NK-92 treated with Interleukin-12 subunit alpha and Interleukin-12 subunit beta, amount 100 ng/mL, for 24 hours (cell line): ENCODE measurements at regions not wholly inside any gene's neighbourhood (a gene's known extent, or its start where the extent isn't known, plus 50 kb on each side); places are given as distances from the start of the nearest gene placed in this dataset.
A peak's percentile ranks its signal among the peaks of the same experiment; 100 is the strongest.

Experiments
- DNase-seq: peaks from one replicate; lab custom pipeline; 2025; lab: John Stamatoyannopoulos, UW

- peak; percentile 1 for DNase-seq
Measured at GRCh38 chr4:53688186-53688790, 97.0 kb upstream of the LNX1 start.

DNA sequence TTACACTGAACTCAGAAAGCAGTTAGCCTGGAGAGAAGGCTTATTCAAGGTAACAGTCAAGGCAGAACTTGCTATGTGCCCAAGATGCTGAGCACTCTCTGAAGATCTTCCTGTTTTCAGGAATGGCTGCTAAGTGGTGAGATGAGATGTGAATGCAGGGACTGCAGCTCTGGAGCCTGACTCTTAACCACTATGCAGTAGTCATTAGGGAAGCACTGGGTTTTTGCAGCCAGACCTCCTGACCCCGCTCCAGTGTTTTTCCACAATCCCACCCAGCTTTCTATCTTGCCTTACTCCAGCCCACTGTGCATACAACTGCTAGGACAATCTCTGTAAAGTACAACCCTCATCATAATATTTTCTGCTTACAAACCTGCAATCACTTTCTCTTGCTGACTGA is 95.2 kb upstream of the LNX1 start:
- DNase-seq = no peak

DNA sequence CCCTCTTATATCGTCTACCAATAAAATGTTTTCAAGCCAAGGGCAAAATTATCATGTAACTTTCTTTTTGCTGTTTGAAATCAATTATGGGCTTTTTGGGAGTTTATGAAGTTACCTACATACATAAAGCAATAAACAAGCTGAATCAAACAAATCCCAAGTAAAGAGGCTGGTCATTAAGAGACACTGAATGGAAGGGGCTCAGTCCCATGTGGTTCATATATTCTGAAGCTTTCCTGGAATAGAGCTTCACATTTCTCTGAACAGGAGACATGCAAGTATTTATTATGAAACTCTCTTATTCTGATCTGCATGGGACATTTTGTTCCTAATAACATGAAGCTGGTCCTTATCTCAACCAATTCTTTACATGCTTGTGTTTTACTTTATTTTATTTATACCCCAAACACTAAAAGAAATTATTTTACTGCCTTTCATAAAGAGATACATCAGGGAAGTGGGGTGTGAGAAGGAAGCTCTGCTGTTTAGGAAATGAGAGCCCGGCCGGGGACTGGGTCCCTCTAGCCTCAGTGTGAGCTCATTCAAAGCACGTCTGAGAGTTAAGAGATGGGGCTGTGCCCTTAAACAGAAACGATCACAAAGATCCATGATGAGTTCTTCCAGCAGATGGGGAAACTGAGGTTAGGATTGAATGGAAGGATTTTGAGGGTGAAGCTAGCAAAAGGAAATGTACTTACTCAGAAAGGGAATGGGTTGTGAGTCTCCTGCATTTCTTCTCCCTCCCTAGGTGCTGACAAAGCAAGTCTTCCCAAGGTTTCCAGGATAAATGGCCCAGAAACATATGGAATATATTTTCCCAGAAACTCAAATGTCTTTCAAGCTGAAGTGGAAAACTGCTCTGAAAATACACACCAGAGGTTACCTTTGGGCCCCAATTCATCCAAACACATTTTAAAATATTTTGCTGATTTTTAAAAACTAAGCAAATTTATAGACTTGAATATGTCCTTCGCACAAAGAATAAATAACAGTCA is 93.1 kb upstream of the LNX1 start:
- DNase-seq = no peak

DNA sequence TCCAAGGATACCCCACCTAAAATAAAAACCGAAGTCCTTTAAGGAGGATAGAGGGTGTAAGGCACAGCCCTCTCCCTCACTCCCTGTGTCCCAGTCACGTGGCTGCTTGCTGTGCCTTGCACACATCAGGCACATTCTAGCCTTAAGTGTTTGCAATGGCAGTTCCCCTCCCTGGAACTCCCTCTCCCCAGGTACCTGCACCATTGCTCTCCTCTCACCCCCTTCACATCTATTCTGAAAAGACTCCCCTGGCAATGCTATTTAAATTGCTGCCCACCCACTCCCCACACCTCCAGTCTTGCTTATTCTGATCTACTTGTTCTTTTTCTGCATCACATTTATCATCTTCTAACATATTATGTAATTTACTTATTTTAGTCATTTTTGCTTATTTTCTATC is 91.6 kb upstream of the LNX1 start:
- no peak for DNase-seq

DNA sequence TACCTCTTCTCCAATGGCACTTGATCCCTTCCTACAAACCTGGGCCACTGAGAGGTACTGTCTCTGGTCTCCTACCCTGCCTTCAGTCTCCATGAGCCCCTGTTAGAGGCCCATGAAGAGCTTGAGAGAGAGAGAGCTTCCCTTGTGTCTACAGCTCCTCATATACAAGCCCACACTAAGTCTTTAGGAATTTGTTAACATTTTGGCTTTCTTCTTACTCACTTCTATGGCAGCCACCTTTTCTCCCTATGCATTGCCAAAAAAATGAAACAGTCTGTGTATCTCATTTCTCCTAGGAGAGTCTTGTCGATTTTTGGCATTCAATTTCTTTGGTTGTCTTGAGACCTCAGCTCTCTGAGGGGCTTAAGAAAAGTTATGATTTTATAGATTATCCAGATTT is 90.9 kb upstream of the LNX1 start:
- DNase-seq = no peak

GRCh38 chr4:53680598-53680997 is 89.3 kb upstream of the LNX1 start:
- DNase-seq = no peak

DNA sequence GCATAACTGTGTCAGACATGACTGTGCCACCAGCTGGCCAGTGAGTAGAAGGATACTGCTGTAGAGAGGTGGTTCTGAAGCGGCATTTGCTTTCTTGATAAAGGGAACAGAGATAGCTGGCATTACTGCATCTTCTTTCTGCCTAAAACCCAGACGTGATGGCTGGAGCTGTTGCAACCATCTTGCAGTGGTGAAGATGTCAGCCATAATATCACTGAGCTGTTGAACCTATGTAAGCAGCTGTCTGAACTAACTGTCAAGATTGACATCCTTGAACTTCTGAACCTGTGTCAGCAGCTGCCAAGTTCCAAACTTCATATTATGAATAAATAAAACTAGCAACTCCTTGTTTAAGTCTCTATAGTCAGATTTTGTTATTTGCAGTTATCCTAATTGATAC is 88.9 kb upstream of the LNX1 start:
- no peak for DNase-seq

GRCh38 chr4:53676402-53676871 is 85.2 kb upstream of the LNX1 start:
- DNase-seq = no peak

- DNase-seq = no peak
Measured at GRCh38 chr4:53674903-53675302, 83.6 kb upstream of the LNX1 start.

GRCh38 chr4:53672873-53673272 is 81.6 kb upstream of the LNX1 start:
- DNase-seq = no peak

DNA sequence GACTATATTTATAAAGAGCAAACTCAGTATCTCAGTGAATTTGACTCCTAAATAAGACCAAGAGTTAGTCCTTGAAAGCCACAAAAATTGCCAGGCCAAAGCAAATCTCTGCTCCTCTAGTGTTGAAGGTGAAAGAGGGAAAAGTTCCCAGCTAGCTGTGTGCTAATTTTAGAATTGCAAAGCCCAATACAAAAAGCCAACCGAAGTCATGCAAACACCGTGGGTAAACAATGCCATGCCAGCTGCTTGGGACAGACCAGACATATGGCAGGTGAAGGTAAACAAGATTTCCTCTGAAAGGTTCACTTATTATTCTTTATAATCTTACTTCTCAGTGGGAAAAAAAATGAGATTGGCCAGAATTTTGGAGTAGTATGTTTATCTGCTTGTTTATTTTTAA is 80.5 kb upstream of the LNX1 start:
- DNase-seq = no peak

DNA sequence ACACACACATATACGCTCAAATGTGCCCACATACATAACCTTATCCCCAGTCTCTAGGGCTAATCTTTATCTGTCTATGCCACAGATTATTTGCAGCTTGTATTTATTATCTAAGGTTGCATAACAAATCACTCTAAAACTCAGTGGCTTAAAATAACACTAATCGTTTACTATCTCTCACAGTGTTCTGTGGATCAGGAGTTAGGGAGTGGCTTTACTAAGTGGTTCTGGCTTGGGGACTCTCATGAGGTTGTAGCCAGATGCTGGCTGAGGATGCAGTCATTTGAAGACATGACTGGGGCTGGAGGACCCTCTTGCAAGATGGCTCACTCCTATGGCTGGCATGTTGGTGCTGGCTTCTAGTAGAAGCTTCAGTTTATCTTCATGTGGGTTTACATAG is 68.5 kb upstream of the LNX1 start:
- DNase-seq = no peak

- DNase-seq = no peak
Measured at GRCh38 chr4:53659112-53659511, 67.8 kb upstream of the LNX1 start.

DNA sequence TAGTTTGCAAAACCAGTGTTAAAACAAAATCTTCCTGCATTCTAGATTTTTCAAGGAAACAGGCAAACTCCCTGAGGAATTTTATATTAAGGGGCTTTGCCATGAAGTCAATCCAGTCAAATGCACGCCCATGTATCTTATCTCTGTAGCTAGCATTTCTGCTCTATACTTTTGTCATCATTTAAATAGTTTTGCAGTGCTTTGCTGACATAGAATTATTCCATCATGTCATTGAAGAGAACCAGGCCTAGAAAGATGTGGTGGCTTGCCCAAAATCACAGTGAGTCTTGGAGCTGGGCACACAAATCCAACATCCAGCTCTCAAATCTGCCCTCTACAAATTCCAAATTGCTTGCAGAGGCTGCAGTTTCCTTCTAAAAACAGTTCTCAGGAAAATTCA is 66.7 kb upstream of the LNX1 start:
- no peak for DNase-seq

GRCh38 chr4:53656421-53656981 is 65.2 kb upstream of the LNX1 start:
- DNase-seq = no peak

GRCh38 chr4:53654300-53654758 is 63.0 kb upstream of the LNX1 start:
- no peak for DNase-seq

- DNase-seq = no peak
Measured at GRCh38 chr4:53653484-53654053, 62.3 kb upstream of the LNX1 start.

DNA sequence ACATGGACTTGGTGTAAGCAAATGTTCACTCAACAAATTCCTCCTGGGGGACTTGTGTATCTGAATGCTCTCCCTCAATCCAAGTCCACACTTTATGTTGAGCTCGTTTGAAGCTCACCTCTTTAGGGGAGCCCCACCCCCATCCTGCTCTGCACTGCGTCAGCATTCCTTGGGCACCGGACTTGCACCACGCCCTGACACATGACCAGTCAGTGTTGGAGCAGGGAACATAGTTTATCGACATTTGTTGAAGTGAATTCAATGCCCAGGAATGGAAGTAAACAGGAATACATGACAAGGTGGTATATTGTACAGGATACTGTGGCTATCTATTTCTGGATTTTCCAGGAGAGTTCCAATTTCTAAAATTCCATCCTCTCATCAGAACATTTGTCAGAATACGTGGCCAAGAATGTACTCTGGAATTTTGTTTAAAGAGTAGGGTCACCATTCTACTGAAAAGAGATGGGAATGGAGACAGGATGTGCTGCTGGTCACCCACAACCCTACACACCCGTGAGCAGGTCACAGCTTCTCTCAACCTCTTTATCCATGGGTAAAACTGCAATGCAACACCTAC is 60.0 kb upstream of the LNX1 start:
- DNase-seq = no peak

DNA sequence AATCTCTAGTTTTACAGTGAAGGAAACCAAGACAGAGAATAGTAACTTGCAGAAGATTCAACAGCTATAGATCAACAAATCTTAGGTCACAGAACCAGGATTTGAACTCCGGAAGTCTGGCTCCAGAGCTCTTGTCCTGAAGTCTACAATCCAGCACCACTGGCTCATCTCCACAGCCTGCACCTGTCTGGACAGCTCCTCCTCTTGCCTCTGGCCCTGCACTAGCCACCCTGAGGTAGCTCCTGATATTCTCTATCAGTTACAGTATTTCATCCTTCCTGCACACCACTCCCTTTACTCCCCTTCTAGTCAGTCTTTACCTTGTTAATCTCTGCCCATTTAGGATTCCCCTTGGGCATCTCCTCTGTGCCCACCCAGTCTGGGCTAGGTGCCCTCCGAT is 58.1 kb upstream of the LNX1 start:
- no peak for DNase-seq

GRCh38 chr4:53647547-53647946 is 56.3 kb upstream of the LNX1 start:
- no peak for DNase-seq

DNA sequence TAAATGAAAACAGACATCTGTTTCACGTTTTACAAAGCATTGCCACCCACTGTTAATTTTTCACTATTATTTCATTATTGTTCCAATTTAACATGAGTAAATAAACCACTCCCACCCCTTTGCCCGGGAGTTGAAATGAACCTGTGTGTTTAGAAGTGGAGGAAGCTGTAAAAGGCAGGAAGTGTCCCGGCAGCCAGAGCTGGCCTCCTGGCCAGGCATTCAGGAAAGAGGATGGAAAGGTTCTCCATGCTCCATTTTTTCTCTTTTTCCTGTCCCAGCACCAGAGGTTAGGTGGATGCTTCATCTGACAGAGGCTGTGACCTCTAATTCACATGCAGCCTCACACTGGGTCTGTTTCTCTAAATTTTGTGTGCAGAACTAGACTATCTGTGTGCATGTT is 55.5 kb upstream of the LNX1 start:
- DNase-seq = no peak

DNA sequence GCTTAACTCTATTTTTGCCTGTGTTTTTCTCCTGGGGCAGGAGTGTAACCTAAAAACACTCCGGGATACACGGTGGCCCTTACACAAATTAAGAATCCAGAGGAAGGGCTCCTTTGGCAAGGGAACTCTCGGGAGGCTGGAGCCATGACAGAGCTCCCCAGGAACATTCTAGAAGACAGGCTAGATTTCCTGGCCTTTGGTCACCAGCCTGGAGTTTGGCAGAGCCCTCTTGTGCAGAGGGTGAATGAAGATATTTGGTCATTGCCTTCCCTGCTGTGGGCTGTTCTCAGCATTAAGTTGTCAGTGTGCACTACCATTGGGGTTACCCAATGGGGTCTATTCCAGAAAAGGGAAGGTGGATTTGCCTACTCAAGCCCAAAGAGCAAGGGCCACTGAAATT is 53.8 kb upstream of the LNX1 start:
- no peak for DNase-seq
